ENCODE measurements at regions not wholly inside any gene's neighbourhood (a gene's known extent, or its start where the extent isn't known, plus 50 kb on each side); places are given as distances from the start of the nearest gene placed in this dataset.

DNA sequence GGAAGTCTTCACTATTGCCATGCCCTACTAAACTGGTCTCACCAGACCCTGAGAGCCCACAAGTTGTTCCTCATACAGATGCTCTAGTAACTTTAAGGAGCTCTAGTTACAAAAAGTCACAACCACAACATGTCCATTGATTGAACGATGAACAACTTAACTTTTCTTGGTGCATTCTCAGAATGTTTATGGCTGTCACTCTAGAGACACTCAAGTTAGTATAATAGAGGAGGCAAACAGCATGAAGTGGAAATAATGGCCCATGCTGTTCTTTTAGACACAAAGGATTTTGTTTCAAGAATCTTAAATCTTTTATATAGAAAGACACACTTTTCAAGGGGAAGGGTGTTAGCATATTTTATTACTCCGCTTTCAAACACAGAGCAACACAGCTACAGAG is 934.4 kb downstream of the HACE1 start:
- CTCF ChIA-PET: no interaction called here
- Histone ChIP-seq H2AFZ (ENCODE audit: low read depth) (no peak overlapping the region), H3K4me2 (no peak overlapping the region), H3K9me3 (no peaks in the 10 kb centered on the region), H3K36me3 (replicated peaks in 1 of 2; ENCODE audit: control insufficient read depth in 1 of 2, insufficient read depth in 2 of 2, low read length in 1 of 2) (no peaks in the 10 kb centered on the region), H4K20me1 (ENCODE audit: insufficient read depth) (no peaks in the 10 kb centered on the region), H3F3A (replicated peaks; ENCODE audit: insufficient read depth) (no peaks in the 10 kb centered on the region), H3K9ac (no peak overlapping the region), H3K9me2 (no peaks in the 10 kb centered on the region), H3K27me3 (ENCODE audit: insufficient read depth) (no peaks in the 10 kb centered on the region), H3K4me3 (ENCODE audit: low read depth in 2 of 2, low read length in 1 of 2) (no peak overlapping the region), H3K4me1 (ENCODE audit: control insufficient read depth in 1 of 2, insufficient read depth in 2 of 2, low read depth in 1 of 2, low read length in 1 of 2) (no peaks in the 10 kb centered on the region), H3K27ac (ENCODE audit: low read depth in 2 of 2, low read length in 1 of 2) (no peak overlapping the region), H3K79me2 (ENCODE audit: insufficient read depth) (no peaks in the 10 kb centered on the region)
- DNase-seq: no peak
- POLR2A ChIA-PET: no interaction called here
- no peak for TF ChIP-seq ELF1 (IDR thresholded peaks at IDR 0.05)
- TF ChIP-seq GATA2 (CRISPR knock-in tag; IDR thresholded peaks at IDR 0.05): no peak
- TF ChIP-seq EP300 (IDR thresholded peaks at IDR 0.05; ENCODE audit: borderline replicate concordance in 1 of 2, low read depth in 1 of 2, low read length in 1 of 2): no peak
- no peak for TF ChIP-seq MXI1 (IDR thresholded peaks at IDR 0.05; ENCODE audit: low read depth, low read length)
- TF ChIP-seq USF2 (IDR thresholded peaks at IDR 0.05; ENCODE audit: borderline replicate concordance, low read depth, low read length): no peak
- no peak for TF ChIP-seq JUND (IDR thresholded peaks at IDR 0.05)
- no peak for TF ChIP-seq NRF1 (IDR thresholded peaks at IDR 0.05; ENCODE audit: low read depth, low read length)
- no peak for TF ChIP-seq NFIC (IDR thresholded peaks at IDR 0.05; ENCODE audit: borderline replicate concordance)
- TF ChIP-seq FOXJ3 (CRISPR knock-in tag; IDR thresholded peaks at IDR 0.05): no peak
- TF ChIP-seq FOSL2 (IDR thresholded peaks at IDR 0.05; ENCODE audit: borderline replicate concordance, low read depth): no peak
- TF ChIP-seq RCOR1 (IDR thresholded peaks at IDR 0.05; ENCODE audit: low read length): no peak
- TF ChIP-seq RFX5 (IDR thresholded peaks at IDR 0.05; ENCODE audit: low read length): no peak
- TF ChIP-seq RAD21 (IDR thresholded peaks at IDR 0.05; ENCODE audit: low read length): no peak
- TF ChIP-seq SMC3 (IDR thresholded peaks at IDR 0.05; ENCODE audit: low read depth, low read length): no peak
- no peak for TF ChIP-seq CHD2 (IDR thresholded peaks at IDR 0.05; ENCODE audit: low read length, partially characterized antibody)
- TF ChIP-seq, protein P1, sequence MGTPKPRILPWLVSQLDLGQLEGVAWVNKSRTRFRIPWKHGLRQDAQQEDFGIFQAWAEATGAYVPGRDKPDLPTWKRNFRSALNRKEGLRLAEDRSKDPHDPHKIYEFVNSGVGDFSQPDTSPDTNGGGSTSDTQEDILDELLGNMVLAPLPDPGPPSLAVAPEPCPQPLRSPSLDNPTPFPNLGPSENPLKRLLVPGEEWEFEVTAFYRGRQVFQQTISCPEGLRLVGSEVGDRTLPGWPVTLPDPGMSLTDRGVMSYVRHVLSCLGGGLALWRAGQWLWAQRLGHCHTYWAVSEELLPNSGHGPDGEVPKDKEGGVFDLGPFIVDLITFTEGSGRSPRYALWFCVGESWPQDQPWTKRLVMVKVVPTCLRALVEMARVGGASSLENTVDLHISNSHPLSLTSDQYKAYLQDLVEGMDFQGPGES (IDR thresholded peaks at IDR 0.05; ENCODE audit: low read depth, low read length): no peak
- no peak for TF ChIP-seq TEAD4 (IDR thresholded peaks at IDR 0.05; ENCODE audit: borderline replicate concordance, insufficient read depth)
- no peak for TF ChIP-seq MEF2A (IDR thresholded peaks at IDR 0.05; ENCODE audit: borderline replicate concordance, low read depth)
- TF ChIP-seq YY1 (IDR thresholded peaks at IDR 0.05; ENCODE audit: low read depth): no peak
- TF ChIP-seq EZH2phosphoT487 (IDR thresholded peaks at IDR 0.05; ENCODE audit: borderline replicate concordance, low read depth): no peak
- 45% methylated on average over 2 of the region's 2 CpGs for WGBS (ENCODE audit: low lambda C conversion rate)

- no peak overlapping the region for H3K27ac ChIP-seq (ENCODE audit: low read depth in 2 of 2, low read length in 1 of 2)
- no peaks in the 10 kb centered on the region for H3F3A ChIP-seq (replicated peaks; ENCODE audit: insufficient read depth)
- no peak overlapping the region for H2AFZ ChIP-seq (ENCODE audit: low read depth)
- no peaks in the 10 kb centered on the region for H3K27me3 ChIP-seq (ENCODE audit: insufficient read depth)
- H3K9me3 ChIP-seq: peaks cover 7% of the 10 kb centered on the region; the same call in 1 of the 2 replicates
- ChIA-PET POLR2A (no interaction called here), CTCF (no interaction called here)
- H3K36me3 ChIP-seq (replicated peaks in 1 of 2; ENCODE audit: control insufficient read depth in 1 of 2, insufficient read depth in 2 of 2, low read length in 1 of 2): no peaks in the 10 kb centered on the region
- peaks cover 0 to 2% of the 10 kb centered on the region in 2 experiments; a peak in 1 of 4 replicates for H3K4me1 ChIP-seq (ENCODE audit: control insufficient read depth in 1 of 2, insufficient read depth in 2 of 2, low read depth in 1 of 2, low read length in 1 of 2)
- no peaks in the 10 kb centered on the region for H3K79me2 ChIP-seq (ENCODE audit: insufficient read depth)
- no peak overlapping the region for H3K9ac ChIP-seq
- H3K9me2 ChIP-seq: no peaks in the 10 kb centered on the region
- no peak for DNase-seq
- H4K20me1 ChIP-seq (ENCODE audit: insufficient read depth): no peaks in the 10 kb centered on the region
- H3K4me3 ChIP-seq (ENCODE audit: low read depth in 2 of 2, low read length in 1 of 2): no peak overlapping the region
- no peak overlapping the region for H3K4me2 ChIP-seq
- TF ChIP-seq NRF1 (IDR thresholded peaks at IDR 0.05; ENCODE audit: low read depth, low read length) (no peak), RXRA (IDR thresholded peaks at IDR 0.05; ENCODE audit: borderline replicate concordance, low read depth) (no peak), GATA2 (CRISPR knock-in tag; IDR thresholded peaks at IDR 0.05) (no peak), TAF1 (IDR thresholded peaks at IDR 0.05; ENCODE audit: borderline replicate concordance, low read depth, low read length) (no peak), CHD2 (IDR thresholded peaks at IDR 0.05; ENCODE audit: low read length, partially characterized antibody) (no peak), REST (IDR thresholded peaks at IDR 0.05; ENCODE audit: low read depth, low read length) (no peak), FOXM1 (IDR thresholded peaks at IDR 0.05; ENCODE audit: low read depth) (no peak), RAD21 (IDR thresholded peaks at IDR 0.05; ENCODE audit: low read length) (no peak)
- TF ChIP-seq, protein P2, sequence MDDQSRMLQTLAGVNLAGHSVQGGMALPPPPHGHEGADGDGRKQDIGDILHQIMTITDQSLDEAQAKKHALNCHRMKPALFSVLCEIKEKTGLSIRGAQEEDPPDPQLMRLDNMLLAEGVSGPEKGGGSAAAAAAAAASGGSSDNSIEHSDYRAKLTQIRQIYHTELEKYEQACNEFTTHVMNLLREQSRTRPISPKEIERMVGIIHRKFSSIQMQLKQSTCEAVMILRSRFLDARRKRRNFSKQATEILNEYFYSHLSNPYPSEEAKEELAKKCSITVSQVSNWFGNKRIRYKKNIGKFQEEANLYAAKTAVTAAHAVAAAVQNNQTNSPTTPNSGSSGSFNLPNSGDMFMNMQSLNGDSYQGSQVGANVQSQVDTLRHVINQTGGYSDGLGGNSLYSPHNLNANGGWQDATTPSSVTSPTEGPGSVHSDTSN (IDR thresholded peaks at IDR 0.05): no peak
Observed at GRCh38 chr6:103910018-103910417, 949.7 kb downstream of the HACE1 start.
